Embryonic facial prominence (tissue), 1 donor: ENCODE measurements at regions not wholly inside any gene's neighbourhood (a gene's known extent, or its start where the extent isn't known, plus 50 kb on each side); places are given as distances from the start of the nearest gene placed in this dataset.
"Not testable (repeated sequence)": the region's sequence is repeated elsewhere in the genome, so short reads cannot be mapped to it uniquely, and the experiment has no call there.

Source experiments
- DNase-seq: peaks from one replicate; pipeline ENCODE4 v3.0.0-alpha.2; 2016; ENCODE audit errors: extremely low spot score

DNA sequence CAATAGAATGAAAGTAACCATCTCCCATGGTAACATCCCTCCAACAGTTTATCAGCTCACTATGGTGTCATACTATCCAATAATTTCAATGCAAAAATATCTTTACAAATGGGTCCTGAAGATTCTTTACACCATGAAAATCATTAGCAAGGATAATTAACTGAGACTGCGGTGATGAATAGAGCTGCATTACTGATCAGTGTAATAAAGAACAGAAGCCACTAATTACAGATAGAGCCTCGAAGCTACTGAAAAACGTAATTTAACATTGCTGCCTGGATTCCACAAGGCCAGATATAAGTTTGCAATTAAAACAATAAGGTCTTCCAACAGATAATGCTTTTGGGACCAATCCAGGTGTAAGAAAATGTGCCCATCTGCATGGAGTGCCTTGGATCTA, 1245.8 kb upstream of the SLC39A10 start:
- no peak for DNase-seq

DNA sequence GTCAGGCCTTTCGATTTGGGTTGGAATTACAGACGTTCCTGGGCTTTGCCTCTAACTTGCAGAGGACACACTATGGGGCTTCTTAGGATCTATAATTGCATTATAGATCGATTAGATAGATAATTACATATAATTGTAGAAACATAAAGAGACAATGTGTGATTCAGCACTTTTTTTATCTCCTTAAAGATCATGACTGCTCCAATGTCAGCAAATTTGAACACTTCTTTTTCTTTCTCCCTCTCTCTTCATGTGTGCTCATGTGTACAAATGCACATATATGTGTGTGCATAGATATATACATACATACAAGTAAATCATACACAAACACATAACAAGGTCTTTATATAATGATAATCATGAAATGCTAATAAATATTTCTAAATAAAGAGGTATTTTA, 1261.2 kb upstream of the SLC39A10 start:
- no peak for DNase-seq

- DNase-seq = no peak
These were observed 1271.7 kb upstream of the SLC39A10 start for GRCh38 chr2:194385376-194385775.

- DNase-seq = no peak
These were observed 1273.6 kb upstream of the SLC39A10 start for GRCh38 chr2:194383401-194383800.

DNA sequence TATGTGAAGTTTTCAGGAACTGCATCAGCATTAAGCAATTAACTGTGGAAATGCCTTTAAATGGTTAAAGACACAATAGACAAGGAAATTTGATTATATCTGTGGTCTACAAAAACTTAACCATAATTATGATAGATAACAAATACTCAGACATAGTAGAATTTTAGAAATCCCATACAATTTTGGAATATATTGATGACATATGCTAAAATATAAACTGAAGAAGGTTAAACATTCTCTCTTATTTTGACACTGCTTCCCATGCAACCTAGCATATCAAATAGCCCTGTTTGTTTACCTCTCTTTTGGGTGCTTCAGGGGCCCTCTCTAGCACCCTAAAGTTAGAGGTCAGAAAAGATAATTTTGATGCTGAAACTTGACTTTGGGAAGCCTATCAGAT, 1274.8 kb upstream of the SLC39A10 start:
- DNase-seq = no peak

DNA sequence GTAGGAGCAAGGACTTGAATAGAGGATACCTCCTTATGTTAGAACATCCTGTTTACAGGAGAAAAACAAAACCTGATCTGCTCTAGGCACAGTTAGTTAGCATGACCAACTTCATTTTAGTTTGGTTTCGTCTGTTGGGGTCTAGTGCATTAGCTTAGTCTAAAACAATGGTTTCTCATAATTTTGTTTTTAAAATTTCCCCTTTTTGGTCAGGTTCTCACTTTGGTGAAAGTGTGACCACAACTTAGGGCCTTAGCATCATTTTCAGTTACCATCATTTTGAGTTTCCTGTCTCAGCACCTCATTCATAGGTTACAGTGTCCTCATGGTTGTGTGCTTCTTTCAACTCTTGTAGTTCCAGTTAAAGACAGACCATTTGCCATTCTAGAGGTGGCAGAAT, 1277.0 kb upstream of the SLC39A10 start:
- DNase-seq = no peak

DNA sequence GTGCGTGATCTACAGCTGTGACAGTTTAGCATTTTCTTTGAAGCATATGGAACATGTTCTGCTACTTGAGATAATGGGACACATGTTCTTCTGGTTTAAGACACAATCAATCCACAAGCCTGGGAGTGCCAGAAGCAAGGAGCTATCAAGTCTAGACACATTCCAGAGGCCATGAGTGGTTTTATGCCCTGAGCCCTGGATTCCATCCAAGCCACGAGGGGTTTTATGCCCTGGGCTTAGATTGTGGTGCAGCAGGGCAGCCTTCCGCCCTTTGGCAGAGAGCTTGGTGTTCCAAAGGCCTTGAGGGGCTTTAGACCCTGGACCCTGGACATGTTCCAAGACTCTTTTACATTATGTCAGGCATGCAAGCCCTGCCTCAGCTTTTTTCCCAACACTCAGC, 1289.6 kb upstream of the SLC39A10 start:
- not testable (repeated sequence) for DNase-seq

DNA sequence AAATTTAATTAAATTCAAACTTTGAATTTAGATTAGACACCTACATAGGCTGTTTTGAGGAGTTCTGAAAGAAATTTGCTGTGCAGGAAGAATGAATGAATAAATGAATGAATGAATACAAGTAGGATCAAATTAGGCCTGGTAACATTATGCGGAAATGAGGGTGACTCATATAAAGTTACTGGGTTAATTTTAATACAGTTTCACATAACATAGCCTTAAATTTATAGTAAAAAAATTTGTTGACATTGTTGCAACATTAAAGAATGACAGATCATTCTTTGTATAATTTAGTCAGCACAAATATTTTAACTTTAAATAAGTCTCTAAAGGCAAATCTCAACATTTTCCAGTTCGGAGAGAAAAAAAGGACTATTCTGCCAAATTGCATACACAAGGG, 1293.1 kb upstream of the SLC39A10 start:
- DNase-seq = no peak

- no peak for DNase-seq
These were observed 1293.7 kb upstream of the SLC39A10 start for GRCh38 chr2:194363295-194363694.

GRCh38 chr2:194352505-194352904, 1304.5 kb upstream of the SLC39A10 start:
- no peak for DNase-seq

- DNase-seq = no peak
These were observed 1310.8 kb upstream of the SLC39A10 start for GRCh38 chr2:194346193-194346592.

GRCh38 chr2:194345347-194345746, 1311.7 kb upstream of the SLC39A10 start:
- DNase-seq = no peak

DNA sequence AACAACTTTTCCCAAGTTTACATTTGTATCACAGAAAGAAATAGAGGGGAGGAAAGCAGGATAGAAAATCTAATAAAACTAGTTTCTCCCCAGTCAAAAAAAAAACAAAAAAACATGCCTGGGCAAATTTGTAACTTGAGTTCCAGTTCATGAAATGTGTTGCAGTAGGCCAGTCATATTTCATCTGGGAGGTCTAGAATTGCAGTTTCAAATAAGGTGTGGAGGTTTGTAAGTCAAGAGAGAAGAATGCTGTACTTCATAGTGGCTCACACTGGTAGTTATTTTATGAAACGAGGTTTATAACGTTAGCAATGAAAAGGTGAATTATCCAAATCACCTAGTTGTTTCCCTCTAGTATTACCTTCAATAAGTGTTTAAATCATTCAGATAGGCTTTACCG, 1313.9 kb upstream of the SLC39A10 start:
- DNase-seq = no peak

- DNase-seq = no peak
These were observed 1324.1 kb upstream of the SLC39A10 start for GRCh38 chr2:194332799-194333490.

DNA sequence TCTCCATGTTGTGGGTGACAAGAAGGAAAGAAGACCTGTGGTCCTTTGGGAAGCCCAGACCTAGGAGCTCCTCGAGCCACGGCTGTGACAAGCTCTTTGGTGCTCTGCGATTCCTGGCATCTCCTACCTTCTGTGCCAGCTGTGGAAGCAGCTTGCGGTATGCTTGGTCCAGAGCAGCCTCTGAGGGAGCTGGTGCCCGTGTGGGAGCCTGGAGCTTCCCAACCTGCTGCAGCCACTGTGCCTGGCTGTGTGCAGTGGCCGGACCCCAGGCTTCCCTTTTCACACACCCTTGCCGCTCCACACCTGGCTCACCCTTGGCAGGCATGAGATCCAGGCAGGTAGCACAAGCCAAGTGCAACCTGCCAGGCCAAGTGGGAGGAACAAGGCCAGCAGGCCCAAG, 1328.6 kb upstream of the SLC39A10 start:
- no peak for DNase-seq

DNA sequence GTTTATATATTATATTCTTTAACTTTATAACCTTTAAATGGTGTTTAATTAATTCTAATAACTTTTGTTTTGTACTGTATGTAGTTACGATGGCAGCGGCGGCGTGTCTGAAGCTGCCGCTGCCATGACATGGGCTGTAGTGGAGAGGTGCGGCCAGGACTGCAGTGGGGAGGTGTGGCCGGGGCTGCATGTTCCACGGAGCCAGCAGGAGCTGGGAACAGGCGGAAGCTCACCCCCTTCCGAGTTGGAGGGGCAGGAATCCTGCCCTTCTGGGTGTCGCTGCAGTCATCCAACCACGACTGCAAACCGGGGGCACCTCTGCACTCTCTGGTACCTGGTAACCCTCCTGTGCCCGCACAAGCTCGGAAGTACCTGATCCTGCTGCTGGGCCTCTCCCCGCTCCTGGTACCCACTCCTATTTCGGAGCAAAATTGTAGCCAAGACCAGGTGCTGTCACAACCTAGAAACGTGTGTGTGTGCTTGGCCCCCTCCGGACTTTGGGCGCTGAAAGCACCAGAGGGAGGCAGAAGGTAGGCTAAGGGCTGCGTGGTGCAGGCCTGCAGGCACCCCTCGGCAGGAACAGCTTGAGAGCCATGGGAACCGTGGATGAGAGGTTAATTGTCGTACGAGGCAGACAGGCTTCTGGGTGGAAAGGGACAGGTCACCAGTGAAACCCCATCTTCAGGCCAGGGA, 1329.7 kb upstream of the SLC39A10 start:
- no peak for DNase-seq

DNA sequence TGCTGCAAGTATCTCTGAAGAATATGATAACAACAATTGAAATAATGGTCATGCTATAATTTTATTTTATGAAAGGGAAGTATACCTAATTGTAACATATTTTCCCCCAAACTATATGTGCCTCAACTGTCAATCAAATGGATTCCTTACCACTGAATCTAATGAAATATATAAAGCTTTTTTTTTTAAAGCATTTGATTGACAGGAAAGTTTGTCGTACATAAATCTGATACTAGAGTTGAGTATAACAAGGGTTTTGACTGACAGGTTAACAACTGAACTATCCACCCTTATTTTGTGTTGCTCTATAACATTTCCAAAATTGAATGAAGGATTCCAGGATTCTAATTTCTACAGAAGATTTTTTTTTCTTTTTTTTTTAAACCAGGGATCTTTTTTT, 1333.3 kb upstream of the SLC39A10 start:
- DNase-seq = no peak

GRCh38 chr2:194320520-194320919, 1336.5 kb upstream of the SLC39A10 start:
- no peak for DNase-seq

DNA sequence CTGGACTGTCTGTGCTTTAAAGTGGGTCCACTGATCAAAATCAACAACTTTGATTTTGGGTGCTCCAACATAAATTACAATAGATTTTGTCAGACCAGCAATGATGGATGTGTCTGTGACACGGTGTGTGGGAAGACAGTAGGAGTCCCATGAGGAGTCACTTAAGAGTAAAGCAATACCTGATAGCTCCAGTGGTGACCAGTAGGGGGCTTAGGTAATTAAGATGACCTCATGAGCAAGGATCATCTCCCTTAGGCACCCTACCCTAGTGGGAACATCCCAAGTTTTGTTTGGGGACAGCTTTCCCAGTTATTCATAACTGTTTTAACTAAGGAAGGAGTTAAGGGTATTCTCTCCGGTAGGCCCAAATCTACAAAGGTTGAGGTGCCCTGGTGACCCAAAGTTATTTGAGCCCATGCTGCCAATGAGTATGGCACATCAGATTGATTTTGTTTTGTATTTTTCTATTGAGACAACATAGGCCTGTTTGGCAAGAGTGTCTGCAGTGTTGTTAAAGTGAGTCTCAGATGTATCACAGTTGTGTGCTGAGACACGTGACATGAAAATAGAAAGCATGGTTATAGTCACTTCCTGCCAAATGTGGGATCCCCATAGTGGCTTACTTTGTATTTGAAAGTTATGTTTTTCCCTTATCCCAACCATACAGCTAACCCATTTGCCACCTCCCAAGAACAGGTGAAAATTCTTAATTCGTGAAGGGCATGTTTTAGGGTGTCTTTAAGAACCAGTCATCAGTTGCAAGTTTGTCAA, 1337.6 kb upstream of the SLC39A10 start:
- no peak for DNase-seq

DNA sequence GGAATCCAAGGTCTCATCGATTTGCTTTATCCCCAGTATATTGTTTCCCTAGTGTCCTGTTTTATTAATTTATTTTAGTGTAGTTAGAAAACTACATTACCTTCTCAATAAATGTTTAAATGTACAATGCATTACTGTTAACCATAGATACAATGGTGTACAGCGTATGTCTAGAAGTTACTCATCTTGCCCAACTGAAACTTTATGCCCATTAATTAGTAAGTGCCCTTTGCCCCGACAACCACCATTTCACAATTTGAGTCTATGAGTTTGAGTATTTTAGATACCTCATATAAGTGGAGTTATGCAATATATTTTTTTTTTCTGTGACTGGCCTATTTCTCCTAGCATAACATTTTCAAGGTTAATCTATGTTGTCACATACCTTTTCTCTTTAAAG, 1343.0 kb upstream of the SLC39A10 start:
- no peak for DNase-seq

DNA sequence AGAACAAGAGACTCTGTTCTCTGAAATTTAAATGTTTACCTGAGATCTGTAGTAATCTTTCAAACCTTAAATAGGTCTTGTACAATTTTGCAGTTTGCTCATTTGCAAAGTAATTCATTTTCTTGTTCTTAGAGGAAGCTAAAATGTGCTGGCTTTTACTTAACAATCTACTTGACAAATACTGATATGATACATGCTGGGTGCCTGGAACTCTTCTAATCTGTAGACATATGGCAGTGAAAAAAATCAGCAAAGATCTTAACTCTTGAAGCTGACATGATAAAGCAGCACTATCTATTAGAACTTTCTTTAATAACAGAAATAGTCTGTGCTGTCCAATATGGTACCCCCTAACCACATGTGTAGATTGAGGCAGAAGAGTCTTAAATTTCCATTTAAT, 1352.8 kb upstream of the SLC39A10 start:
- no peak for DNase-seq

- no peak for DNase-seq
These were observed 1355.1 kb upstream of the SLC39A10 start for GRCh38 chr2:194301946-194302345.

DNA sequence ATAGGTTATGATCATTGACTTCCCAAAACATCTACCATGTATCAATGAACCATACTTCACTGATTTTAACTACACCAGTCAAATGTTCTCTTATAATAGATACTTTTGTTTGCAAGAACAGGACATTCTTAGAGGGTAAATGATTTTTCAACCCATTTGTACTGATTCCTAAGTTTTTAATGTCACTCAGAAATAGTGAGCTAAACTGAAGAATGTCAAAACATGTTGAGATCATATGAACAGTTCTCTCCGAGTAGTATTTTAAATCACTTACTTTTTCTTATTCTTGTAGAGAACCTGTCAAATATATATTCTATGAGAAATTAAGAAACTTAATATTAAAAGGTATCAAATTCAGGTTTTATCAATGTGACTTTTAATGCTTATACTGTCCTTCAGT, 1362.9 kb upstream of the SLC39A10 start:
- DNase-seq = no peak
